PC-3 (cell line): ENCODE measurements at regions not wholly inside any gene's neighbourhood (a gene's known extent, or its start where the extent isn't known, plus 50 kb on each side); places are given as distances from the start of the nearest gene placed in this dataset.

Experiments
- ATAC-seq: fragments of 200-7000 bp; cut with Tn5 transposase; 2 replicates; pipeline ENCODE4 v1.9.1; 2020; ENCODE audit warnings: mild to moderate bottlenecking, moderate library complexity
- BruUV-seq: library from RNA; stranded (reverse); fragments of 400-500 nt; replicated peaks from 2 replicates; lab custom pipeline; 2021; lab: Mats Ljungman, UMichigan
- CTCF ChIA-PET: fragments of 300-600 bp; sonication (Branson Sonifier 250); formaldehyde crosslinking; loops from one replicate; lab custom pipeline; 2022; ENCODE audit warnings: antibody characterized with exemption; lab: Charles Lee
- POLR2A ChIA-PET: fragments of 300-600 bp; sonication (Branson Sonifier 250); formaldehyde crosslinking; loops from one replicate; lab custom pipeline; 2022; ENCODE audit warnings: antibody characterized with exemption; ENCODE audit not compliant: unreplicated experiment; lab: Charles Lee
- DNase-seq: peaks from one replicate; pipeline ENCODE4 v3.0.0-alpha.2; 2015
- H2AFZ ChIP-seq: fragments of 300-600 bp; sonication (generic); 2 replicates; pipeline ENCODE4 v1.6.0; 2016; ENCODE audit warnings: antibody characterized with exemption, low read length
- H3F3A ChIP-seq: fragments of 300-600 bp; sonication (generic); one replicate; pipeline ENCODE4 v1.6.0; 2017; ENCODE audit warnings: antibody characterized with exemption, low read length, control low read depth, mild to moderate bottlenecking; ENCODE audit not compliant: unreplicated experiment
- H3K27ac ChIP-seq: fragments of 300-600 bp; sonication (generic); 2 replicates; pipeline ENCODE4 v1.5.1; 2016; ENCODE audit warnings: mild to moderate bottlenecking, low read length
- H3K27me3 ChIP-seq: fragments of 300-600 bp; sonication (generic); 2 replicates; pipeline ENCODE4 v1.6.1; 2016; ENCODE audit warnings: low read length, mixed read lengths
- H3K36me3 ChIP-seq: fragments of 300-600 bp; sonication (generic); 2 replicates; pipeline ENCODE4 v1.6.1; 2016; ENCODE audit warnings: low read depth, mixed run types, low read length, mixed read lengths
- H3K4me1 ChIP-seq: fragments of 300-600 bp; sonication (generic); 2 replicates; pipeline ENCODE4 v1.5.1; 2016; ENCODE audit warnings: low read length; ENCODE audit not compliant: insufficient read depth
- H3K4me2 ChIP-seq: fragments of 300-600 bp; sonication (generic); 2 replicates; pipeline ENCODE4 v1.6.0; 2016; ENCODE audit warnings: low read length
- H3K4me3 ChIP-seq: fragments of 300-600 bp; sonication (generic); 2 replicates; pipeline ENCODE4 v1.5.1; 2016; ENCODE audit warnings: mild to moderate bottlenecking, low read length, mixed read lengths
- H3K79me2 ChIP-seq: fragments of 300-600 bp; sonication (generic); 2 replicates; pipeline ENCODE4 v1.6.1; 2017; ENCODE audit warnings: low read length, mixed read lengths
- H3K9ac ChIP-seq: fragments of 300-600 bp; sonication (generic); 2 replicates; pipeline ENCODE4 v1.6.0; 2016; ENCODE audit warnings: mild to moderate bottlenecking, low read length
- H3K9me2 ChIP-seq: fragments of 300-600 bp; sonication (generic); replicated peaks from 2 replicates; pipeline ENCODE4 v1.6.1; 2016; ENCODE audit warnings: mixed run types, low read length, mixed read lengths
- H3K9me3 ChIP-seq: fragments of 300-600 bp; sonication (generic); 2 replicates; pipeline ENCODE4 v1.6.1; 2016; ENCODE audit warnings: low read length, mixed read lengths
- H4K20me1 ChIP-seq: fragments of 300-600 bp; sonication (generic); 2 replicates; pipeline ENCODE4 v1.6.1; 2016; ENCODE audit warnings: low read length, mixed read lengths
- EZH2 ChIP-seq: fragments of 300-600 bp; sonication (generic); IDR thresholded peaks from one replicate; pipeline ENCODE4 v1.6.1; 2017; ENCODE audit warnings: antibody characterized with exemption, mild to moderate bottlenecking, low read length; ENCODE audit not compliant: unreplicated experiment
- EZH2phosphoT487 ChIP-seq: fragments of 300-600 bp; sonication (generic); IDR thresholded peaks from 2 replicates; pipeline ENCODE4 v1.6.1; 2018; ENCODE audit warnings: mild to moderate bottlenecking, antibody characterized with exemption, low read length, borderline replicate concordance
- intact Hi-C: fragments of 100-400 bp; cut with micrococcal nuclease; formaldehyde crosslinking; loops from 2 replicates; pipeline ENCODE4 v1.9.0; 2023
- TF ChIP-seq, protein P1 (sequence below): fragments of 300-600 bp; sonication (generic); conservative IDR thresholded peaks from 2 replicates; pipeline ENCODE4 v1.5.1; 2017; ENCODE audit warnings: antibody characterized with exemption, low read depth, mild to moderate bottlenecking, low read length

DNA sequence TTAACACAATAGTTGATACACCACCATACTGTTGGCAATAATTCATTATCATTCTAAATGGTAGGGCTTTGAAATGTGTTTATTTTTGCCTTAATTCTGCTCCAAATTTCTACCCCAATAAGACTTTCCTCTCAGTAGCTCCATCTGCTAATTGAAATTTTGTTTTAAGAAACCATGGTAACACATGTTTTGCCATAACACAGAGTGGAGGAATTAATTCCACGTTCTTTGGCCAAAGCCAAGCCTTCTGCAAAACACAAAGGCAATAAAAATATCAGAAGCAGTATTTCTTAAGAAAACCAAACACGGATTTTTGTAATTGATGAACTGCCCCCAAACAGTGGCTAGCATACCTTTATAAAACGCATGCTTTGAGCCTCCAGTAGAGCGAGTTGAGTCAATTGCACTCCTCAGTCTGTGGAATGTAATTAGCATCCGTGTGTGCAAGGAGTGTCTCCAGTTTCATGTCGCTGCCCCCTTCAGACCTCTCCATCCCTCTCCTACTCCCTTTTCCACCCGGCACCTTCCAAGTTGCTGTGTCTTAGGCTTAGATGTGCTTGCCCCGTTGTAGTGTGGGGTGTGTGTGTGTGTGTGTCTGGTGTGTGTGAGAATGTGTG lies 58.2 kb upstream of the CKS2 start:
- no peak for DNase-seq
- Histone ChIP-seq H3K36me3 (no peaks in the 10 kb centered on the region), H3K27ac (no peak overlapping the region), H3K27me3 (no peaks in the 10 kb centered on the region), H3K9me3 (no peaks in the 10 kb centered on the region), H3K4me1 (peaks cover 1% of the 10 kb centered on the region; the same call in 1 of the 2 replicates), H3K4me2 (no peak overlapping the region), H3F3A (no peaks in the 10 kb centered on the region), H3K9ac (no peak overlapping the region), H3K4me3 (no peak overlapping the region), H2AFZ (no peak overlapping the region), H3K79me2 (no peaks in the 10 kb centered on the region), H3K9me2 (no peaks in the 10 kb centered on the region), H4K20me1 (no peaks in the 10 kb centered on the region)
- ChIA-PET CTCF (no interaction called here), POLR2A (no interaction called here)
- BruUV-seq = no TSS peak
- TF ChIP-seq EZH2phosphoT487 (no peak), EZH2 (no peak)
- TF ChIP-seq, protein P1, sequence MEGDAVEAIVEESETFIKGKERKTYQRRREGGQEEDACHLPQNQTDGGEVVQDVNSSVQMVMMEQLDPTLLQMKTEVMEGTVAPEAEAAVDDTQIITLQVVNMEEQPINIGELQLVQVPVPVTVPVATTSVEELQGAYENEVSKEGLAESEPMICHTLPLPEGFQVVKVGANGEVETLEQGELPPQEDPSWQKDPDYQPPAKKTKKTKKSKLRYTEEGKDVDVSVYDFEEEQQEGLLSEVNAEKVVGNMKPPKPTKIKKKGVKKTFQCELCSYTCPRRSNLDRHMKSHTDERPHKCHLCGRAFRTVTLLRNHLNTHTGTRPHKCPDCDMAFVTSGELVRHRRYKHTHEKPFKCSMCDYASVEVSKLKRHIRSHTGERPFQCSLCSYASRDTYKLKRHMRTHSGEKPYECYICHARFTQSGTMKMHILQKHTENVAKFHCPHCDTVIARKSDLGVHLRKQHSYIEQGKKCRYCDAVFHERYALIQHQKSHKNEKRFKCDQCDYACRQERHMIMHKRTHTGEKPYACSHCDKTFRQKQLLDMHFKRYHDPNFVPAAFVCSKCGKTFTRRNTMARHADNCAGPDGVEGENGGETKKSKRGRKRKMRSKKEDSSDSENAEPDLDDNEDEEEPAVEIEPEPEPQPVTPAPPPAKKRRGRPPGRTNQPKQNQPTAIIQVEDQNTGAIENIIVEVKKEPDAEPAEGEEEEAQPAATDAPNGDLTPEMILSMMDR = no peak
- intact Hi-C loops = no loop called here
- no peak for ATAC-seq

DNA sequence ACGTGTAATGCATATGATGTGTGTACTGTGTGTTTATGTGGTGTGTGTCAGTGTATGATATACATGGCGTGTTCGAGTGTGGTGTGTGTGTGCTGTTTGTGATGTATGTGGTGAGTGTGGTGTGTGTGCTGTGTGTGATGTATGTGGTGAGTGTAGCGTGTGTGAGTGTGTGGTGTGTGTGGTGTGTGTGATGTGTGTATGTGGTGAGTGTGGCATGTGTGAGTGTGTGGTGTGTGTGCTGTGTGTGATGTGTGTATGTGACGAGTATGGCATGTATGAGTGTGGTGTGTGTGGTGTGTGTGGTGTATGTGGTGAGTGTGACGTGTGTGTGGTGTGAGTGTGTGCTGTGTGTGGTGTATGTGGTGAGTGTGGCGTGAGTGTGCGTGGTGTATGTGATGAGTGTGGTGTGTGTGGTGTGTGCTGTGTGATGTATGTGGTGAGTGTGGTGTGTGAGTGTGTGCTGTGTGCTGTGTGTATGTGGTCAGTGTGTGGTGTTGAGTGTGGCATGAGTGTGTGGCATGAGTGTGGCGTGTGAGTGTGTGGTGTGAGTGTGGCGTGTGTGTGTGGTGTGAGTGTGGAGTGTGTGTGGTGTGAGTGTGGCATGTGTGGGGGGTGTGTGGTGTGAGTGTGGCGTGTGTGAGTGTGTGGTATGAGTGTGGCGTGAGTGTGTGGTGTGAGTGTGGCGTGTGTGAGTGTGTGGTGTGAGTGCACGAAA lies 56.8 kb upstream of the CKS2 start:
- BruUV-seq = no TSS peak
- no peak overlapping the region for H3K9ac ChIP-seq
- CTCF ChIA-PET = no interaction called here
- no peak overlapping the region for H3K4me2 ChIP-seq
- H3K4me1 ChIP-seq = no peaks in the 10 kb centered on the region
- no peaks in the 10 kb centered on the region for H3K9me3 ChIP-seq
- POLR2A ChIA-PET = no interaction called here
- no peaks in the 10 kb centered on the region for H3K79me2 ChIP-seq
- intact Hi-C loops = no loop called here
- H3K4me3 ChIP-seq = no peak overlapping the region
- H3K36me3 ChIP-seq = no peaks in the 10 kb centered on the region
- TF ChIP-seq EZH2 (no peak), EZH2phosphoT487 (no peak)
- TF ChIP-seq, protein P1 = no peak
- H3F3A ChIP-seq = no peaks in the 10 kb centered on the region
- no peaks in the 10 kb centered on the region for H4K20me1 ChIP-seq
- no peaks in the 10 kb centered on the region for H3K9me2 ChIP-seq
- no peak overlapping the region for H2AFZ ChIP-seq
- no peak for DNase-seq
- no peak overlapping the region for H3K27ac ChIP-seq
- no peaks in the 10 kb centered on the region for H3K27me3 ChIP-seq
- no peak for ATAC-seq

DNA sequence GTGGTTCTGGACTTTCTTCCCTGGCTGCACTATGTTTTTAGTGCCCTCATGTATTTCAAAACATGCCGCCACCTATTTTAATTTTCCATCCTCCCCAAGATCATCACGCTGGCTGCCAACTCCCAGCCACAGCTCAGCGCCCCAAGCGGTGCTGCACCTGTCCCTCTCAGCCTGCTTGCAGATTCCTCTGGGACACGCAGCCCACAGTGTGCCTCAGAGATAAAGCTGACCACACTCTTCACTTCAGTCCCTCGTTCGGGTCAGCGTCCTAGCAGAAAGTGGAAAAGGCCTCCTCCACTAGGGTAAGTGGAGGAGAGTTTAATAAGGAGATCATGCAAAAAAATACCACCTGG lies 56.2 kb upstream of the CKS2 start:
- no peak overlapping the region for H3K27ac ChIP-seq
- no peak overlapping the region for H2AFZ ChIP-seq
- H4K20me1 ChIP-seq = no peaks in the 10 kb centered on the region
- intact Hi-C loops = no loop called here
- no peaks in the 10 kb centered on the region for H3K9me3 ChIP-seq
- no peak overlapping the region for H3K4me2 ChIP-seq
- TF ChIP-seq, protein P1 = no peak
- TF ChIP-seq EZH2 = no peak
- TF ChIP-seq EZH2phosphoT487 = no peak
- no peaks in the 10 kb centered on the region for H3K36me3 ChIP-seq
- no peak overlapping the region for H3K9ac ChIP-seq
- ATAC-seq = no peak
- H3K4me3 ChIP-seq = no peak overlapping the region
- POLR2A ChIA-PET = no interaction called here
- BruUV-seq = no TSS peak
- H3K4me1 ChIP-seq = no peaks in the 10 kb centered on the region
- no peaks in the 10 kb centered on the region for H3K27me3 ChIP-seq
- DNase-seq = no peak
- no peaks in the 10 kb centered on the region for H3K79me2 ChIP-seq
- H3K9me2 ChIP-seq = no peaks in the 10 kb centered on the region
- H3F3A ChIP-seq = no peaks in the 10 kb centered on the region
- CTCF ChIA-PET = no interaction called here
